Tibial nerve (tissue), 4 donors: ENCODE measurements at regions not wholly inside any gene's neighbourhood (a gene's known extent, or its start where the extent isn't known, plus 50 kb on each side); places are given as distances from the start of the nearest gene placed in this dataset.

Experiments
- DNase-seq, 2 donors: peaks; one replicate each; pipeline ENCODE4 v3.0.0-alpha.2; 2019; ENCODE audit warnings: low spot score in 2 of 2
- H3K27ac ChIP-seq, 4 donors: fragments of 200-600 bp; sonication (generic) in 3 of 4; one replicate each; pipeline ENCODE4 v1.5.1; 2017 to 2019; ENCODE audit warnings: mild to moderate bottlenecking in 1 of 4
- H3K27me3 ChIP-seq, 2 donors: fragments of 200-600 bp; sonication (generic) in 1 of 2; one replicate each; pipeline versions ENCODE4 v1.5.1 to v1.6.0; 2017 to 2019
- H3K36me3 ChIP-seq, 3 donors: fragments of 200-600 bp; sonication (generic); one replicate each; pipeline ENCODE4 v1.5.1; 2018 to 2019
- H3K4me1 ChIP-seq, 4 donors: fragments of 200-600 bp; sonication (generic) in 3 of 4; one replicate each; pipeline ENCODE4 v1.5.1; 2017 to 2019
- H3K4me3 ChIP-seq, 4 donors: fragments of 200-600 bp; sonication (generic) in 3 of 4; one replicate each; pipeline ENCODE4 v1.5.1; 2017 to 2019; ENCODE audit warnings: mild to moderate bottlenecking in 1 of 4, moderate library complexity in 1 of 4
- H3K9me3 ChIP-seq, 4 donors: fragments of 200-600 bp; sonication (generic) in 3 of 4; one replicate each; pipeline ENCODE4 v1.5.1; 2017 to 2019
- EP300 ChIP-seq, 2 donors: sonication (generic); formaldehyde crosslinking; IDR thresholded peaks; one replicate each; pipeline ENCODE4 v1.6.1; 2017; ENCODE audit warnings: antibody characterized with exemption in 2 of 2, mild to moderate bottlenecking in 1 of 2
- POLR2A ChIP-seq, 2 donors: fragments of 450-650 bp; IDR thresholded peaks; one replicate each; pipeline ENCODE4 v1.6.1; 2017; ENCODE audit warnings: antibody characterized with exemption in 2 of 2, mild to moderate bottlenecking in 2 of 2, moderate library complexity in 2 of 2
- WGBS, 2 donors: methylation state at CpG; one replicate each; pipeline ENCODE4 v1.1.5; 2018; 5-methylcytosine and 5-hydroxymethylcytosine counted together
- TF ChIP-seq, protein P1 (sequence below), 5 experiments: fragments of 200-600 bp in 3 of 5; fragments of 450-650 bp in 2 of 5; sonication (generic) in 3 of 5; IDR thresholded peaks; one replicate each; pipeline ENCODE4 v1.5.1; 2016 to 2019; ENCODE audit warnings: antibody characterized with exemption in 5 of 5, mild to moderate bottlenecking in 3 of 5, moderate library complexity in 2 of 5

DNA sequence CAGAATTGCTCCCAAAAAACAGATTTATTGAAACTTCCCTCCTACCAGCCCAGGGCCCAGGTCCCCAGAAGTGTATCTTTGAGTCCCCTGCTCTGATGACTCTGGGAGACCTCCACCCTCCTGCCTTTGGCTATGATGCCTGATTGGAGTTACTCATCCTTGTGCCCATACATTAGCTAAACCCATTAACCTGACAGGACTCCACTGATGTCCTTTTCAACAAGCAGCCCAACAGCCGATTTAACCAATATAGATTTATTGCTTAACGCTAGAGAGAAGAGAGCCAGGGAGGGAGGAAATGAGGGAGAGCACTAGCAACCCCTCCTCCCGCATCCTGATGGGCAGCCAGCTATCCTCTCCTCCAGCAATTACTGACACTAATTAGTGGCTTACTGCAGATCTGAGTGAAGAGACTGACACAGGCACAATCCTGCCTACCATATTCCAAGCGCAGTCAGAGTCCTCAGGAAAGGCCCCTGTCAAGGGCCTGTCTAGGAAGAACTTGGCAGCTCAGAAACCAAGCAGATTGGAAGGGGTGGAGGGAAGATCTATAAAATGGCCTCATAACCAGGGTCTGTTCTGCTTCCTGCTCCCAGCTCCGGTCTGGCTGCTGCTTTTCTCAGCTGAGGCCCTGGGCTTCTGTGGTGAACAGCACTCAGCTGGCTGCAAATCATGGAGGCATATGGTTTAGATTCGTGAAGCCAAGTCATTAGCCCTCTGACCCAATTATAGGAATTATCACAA, 484.5 kb upstream of the DAB1 start:
- no peaks in the 10 kb centered on the region for H3K36me3 ChIP-seq
- DNase-seq: no peak
- no peak overlapping the region for H3K27ac ChIP-seq
- H3K4me3 ChIP-seq: no peak overlapping the region
- no peaks in the 10 kb centered on the region for H3K9me3 ChIP-seq
- no peaks in the 10 kb centered on the region for H3K27me3 ChIP-seq
- 39% methylated on average over 6 of the region's 6 CpGs for WGBS, 2 donors
- no peak for TF ChIP-seq POLR2A (IDR thresholded peaks at IDR 0.05)
- TF ChIP-seq EP300 (IDR thresholded peaks at IDR 0.05): no peak
- TF ChIP-seq, protein P1, sequence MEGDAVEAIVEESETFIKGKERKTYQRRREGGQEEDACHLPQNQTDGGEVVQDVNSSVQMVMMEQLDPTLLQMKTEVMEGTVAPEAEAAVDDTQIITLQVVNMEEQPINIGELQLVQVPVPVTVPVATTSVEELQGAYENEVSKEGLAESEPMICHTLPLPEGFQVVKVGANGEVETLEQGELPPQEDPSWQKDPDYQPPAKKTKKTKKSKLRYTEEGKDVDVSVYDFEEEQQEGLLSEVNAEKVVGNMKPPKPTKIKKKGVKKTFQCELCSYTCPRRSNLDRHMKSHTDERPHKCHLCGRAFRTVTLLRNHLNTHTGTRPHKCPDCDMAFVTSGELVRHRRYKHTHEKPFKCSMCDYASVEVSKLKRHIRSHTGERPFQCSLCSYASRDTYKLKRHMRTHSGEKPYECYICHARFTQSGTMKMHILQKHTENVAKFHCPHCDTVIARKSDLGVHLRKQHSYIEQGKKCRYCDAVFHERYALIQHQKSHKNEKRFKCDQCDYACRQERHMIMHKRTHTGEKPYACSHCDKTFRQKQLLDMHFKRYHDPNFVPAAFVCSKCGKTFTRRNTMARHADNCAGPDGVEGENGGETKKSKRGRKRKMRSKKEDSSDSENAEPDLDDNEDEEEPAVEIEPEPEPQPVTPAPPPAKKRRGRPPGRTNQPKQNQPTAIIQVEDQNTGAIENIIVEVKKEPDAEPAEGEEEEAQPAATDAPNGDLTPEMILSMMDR (IDR thresholded peaks at IDR 0.05): no peak
- peaks cover 0 to 8% (median 0%) of the 10 kb centered on the region in 4 donors for H3K4me1 ChIP-seq

DNA sequence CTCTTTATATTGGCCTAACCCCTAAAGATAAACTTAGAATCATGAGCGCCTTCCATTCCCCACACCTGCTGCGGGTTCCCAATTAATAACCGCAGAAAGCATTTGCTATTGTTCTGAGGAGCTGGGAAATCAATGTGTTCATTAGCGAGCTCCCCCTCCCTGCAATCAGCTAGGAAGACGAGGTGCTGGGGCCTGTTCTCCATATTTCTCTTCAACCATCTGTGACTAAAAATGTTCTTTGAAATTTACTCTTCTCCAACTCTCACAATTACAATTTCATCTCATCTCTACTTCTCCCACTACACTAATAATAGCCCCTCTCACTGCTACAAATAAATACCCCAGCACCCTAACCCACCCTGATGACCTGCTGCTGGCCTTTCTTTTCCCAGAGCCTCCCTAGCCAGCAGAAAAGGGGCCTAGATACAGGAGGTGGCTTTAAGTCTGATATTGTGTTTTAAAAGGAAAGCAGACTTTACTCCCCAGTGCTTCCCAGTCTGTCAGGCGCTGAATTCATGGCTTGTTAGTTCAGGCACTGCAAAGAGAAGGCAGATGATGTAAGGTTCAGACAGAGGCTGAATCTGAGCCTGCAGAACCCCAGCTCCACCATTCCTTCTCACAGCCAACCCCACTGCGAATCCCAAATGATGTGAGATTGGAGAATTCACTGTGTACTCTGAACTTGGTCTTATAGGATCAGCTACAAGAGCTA, 477.5 kb upstream of the DAB1 start:
- 73 to 75% methylated on average over 7 of the region's 7 CpGs for WGBS, 2 donors
- H3K36me3 ChIP-seq: no peaks in the 10 kb centered on the region

DNA sequence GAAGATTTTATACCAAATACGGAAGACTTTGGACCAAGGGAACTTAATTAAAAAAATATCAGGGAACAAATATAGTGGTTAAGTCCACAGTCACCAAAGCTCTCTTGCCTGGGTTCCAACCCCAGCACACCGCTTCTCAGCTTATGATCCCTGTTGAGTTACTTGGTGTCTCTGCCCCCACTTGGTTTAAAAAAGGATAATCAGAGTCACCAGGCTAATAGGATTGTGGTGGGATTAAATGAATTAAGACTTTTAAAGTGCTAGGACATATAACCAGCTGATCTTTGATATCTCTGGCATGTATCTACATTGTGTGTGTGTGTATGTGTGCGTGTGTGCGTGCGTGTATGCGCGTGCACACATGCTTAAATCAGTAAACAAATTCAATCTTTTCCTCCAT, 474.7 kb upstream of the DAB1 start:
- H3K9me3 ChIP-seq: no peaks in the 10 kb centered on the region
- whole genome bisulfite sequencing, 2 donors: 68 to 98% methylated on average over 7 of the region's 7 CpGs
- H3K4me3 ChIP-seq: no peak overlapping the region
- TF ChIP-seq EP300 (IDR thresholded peaks at IDR 0.05) (no peak), POLR2A (IDR thresholded peaks at IDR 0.05) (no peak)
- TF ChIP-seq, protein P1 (IDR thresholded peaks at IDR 0.05): no peak
- H3K27me3 ChIP-seq: no peaks in the 10 kb centered on the region
- no peaks in the 10 kb centered on the region for H3K4me1 ChIP-seq
- H3K36me3 ChIP-seq: no peaks in the 10 kb centered on the region
- no peak for DNase-seq
- H3K27ac ChIP-seq: no peak overlapping the region

More for the DNA sequence above, 477.5 kb upstream of the DAB1 start:
- no peak overlapping the region for H3K4me3 ChIP-seq
- no peak overlapping the region for H3K27ac ChIP-seq
- TF ChIP-seq, protein P1 (IDR thresholded peaks at IDR 0.05): no peak
- TF ChIP-seq EP300 (IDR thresholded peaks at IDR 0.05) (no peak), POLR2A (IDR thresholded peaks at IDR 0.05) (no peak)
- no peak for DNase-seq
- no peaks in the 10 kb centered on the region for H3K9me3 ChIP-seq
- H3K27me3 ChIP-seq: no peaks in the 10 kb centered on the region
- no peaks in the 10 kb centered on the region for H3K4me1 ChIP-seq

DNA sequence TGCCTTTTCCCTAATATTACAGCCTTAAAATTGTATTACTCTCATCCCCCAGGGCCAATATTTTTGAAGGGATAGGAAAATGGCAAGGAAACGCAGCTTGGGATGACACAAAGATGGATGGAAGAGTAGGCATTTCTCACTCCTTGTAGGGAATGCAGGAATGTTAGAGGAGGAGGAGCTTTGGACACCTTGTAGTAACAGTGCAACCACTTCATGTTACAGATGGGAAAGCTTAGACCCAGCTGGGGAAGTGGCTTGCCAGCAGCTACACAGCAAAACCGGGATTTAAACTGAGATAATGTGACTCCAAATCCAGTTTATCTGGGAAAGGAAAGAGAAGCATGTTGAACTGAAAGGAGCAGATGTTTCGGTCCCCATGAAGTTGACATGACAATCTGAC, 473.7 kb upstream of the DAB1 start:
- DNase-seq: no peak
- WGBS, 2 donors: 69 to 71% methylated on average over 3 of the region's 3 CpGs
- TF ChIP-seq EP300 (IDR thresholded peaks at IDR 0.05) (no peak), POLR2A (IDR thresholded peaks at IDR 0.05) (no peak)
- TF ChIP-seq, protein P1 (IDR thresholded peaks at IDR 0.05): no peak
- no peaks in the 10 kb centered on the region for H3K4me1 ChIP-seq
- no peaks in the 10 kb centered on the region for H3K27me3 ChIP-seq
- H3K36me3 ChIP-seq: no peaks in the 10 kb centered on the region
- H3K9me3 ChIP-seq: no peaks in the 10 kb centered on the region
- H3K27ac ChIP-seq: no peak overlapping the region
- no peak overlapping the region for H3K4me3 ChIP-seq

DNA sequence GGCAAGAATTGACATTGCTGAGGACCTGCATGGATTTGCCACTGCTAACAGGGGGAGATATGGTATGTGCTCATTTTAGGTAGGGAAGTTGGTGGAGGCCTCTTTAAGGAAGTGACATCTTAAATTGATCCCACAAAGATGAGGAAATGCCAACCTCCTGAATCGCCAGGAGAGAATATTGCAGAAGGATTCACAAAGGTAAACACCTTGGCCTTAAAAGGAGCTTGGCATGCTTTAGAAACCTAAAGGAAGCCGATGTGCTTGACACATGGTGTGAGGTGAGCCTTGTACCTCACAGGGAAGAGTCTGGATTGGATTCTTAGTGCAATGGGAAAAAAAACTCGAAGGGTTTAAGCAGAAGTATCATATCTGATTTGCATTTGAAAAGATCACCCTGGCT, 470.5 kb upstream of the DAB1 start:
- 62 to 69% methylated on average over 3 of the region's 3 CpGs for WGBS, 2 donors
- Histone ChIP-seq H3K27me3 (no peaks in the 10 kb centered on the region), H3K27ac (no peak overlapping the region), H3K36me3 (no peaks in the 10 kb centered on the region), H3K4me1 (no peaks in the 10 kb centered on the region), H3K9me3 (no peaks in the 10 kb centered on the region), H3K4me3 (no peak overlapping the region)
- DNase-seq: no peak
- TF ChIP-seq, protein P1 (IDR thresholded peaks at IDR 0.05): no peak
- TF ChIP-seq POLR2A (IDR thresholded peaks at IDR 0.05): no peak
- TF ChIP-seq EP300 (IDR thresholded peaks at IDR 0.05): no peak
